ENCODE measurements at regions not wholly inside any gene's neighbourhood (a gene's known extent, or its start where the extent isn't known, plus 50 kb on each side); places are given as distances from the start of the nearest gene placed in this dataset.

DNA sequence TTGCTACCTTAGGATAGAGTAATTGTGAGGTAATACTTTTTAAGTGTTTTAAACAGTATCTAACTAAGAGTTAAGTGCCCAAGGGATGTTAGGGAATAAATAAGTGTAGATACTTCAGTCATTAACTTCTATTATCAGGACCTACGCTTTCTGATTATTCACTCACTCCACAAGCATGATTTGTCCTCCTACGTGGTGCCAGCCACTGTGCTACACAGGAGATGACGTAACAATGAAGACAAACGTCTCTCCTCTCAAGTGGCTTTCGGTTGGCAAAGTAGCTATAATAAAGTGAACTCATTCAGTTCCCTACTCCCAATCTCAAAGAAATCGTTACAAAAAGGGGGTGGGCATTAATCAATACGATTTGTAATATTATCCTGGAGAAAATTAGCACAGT, 100.9 kb upstream of the SETBP1 start:
- TF ChIP-seq EZH2 (IDR thresholded peaks at IDR 0.05; ENCODE audit: insufficient read depth, low read length): no peak
- TF ChIP-seq CTCF (IDR thresholded peaks at IDR 0.05; ENCODE audit: insufficient read depth, low read depth, low read length): no peak
